ENCODE measurements at regions not wholly inside any gene's neighbourhood (a gene's known extent, or its start where the extent isn't known, plus 50 kb on each side); places are given as distances from the start of the nearest gene placed in this dataset.
"Not testable (repeated sequence)": the region's sequence is repeated elsewhere in the genome, so short reads cannot be mapped to it uniquely, and the experiment has no call there.

GRCh38 chr3:15923640-15924405, 126.0 kb upstream of the ANKRD28 start:
- 80% methylated on average over 5 of the region's 5 CpGs for whole genome bisulfite sequencing
- DNase-seq (ENCODE audit: extremely low spot score), result no peak
- no peaks in the 10 kb centered on the region for H3K4me1 ChIP-seq (ENCODE audit: insufficient read depth)
- no peak overlapping the region for H3K4me3 ChIP-seq (ENCODE audit: low read depth, low read length)
- H3K36me3 ChIP-seq (ENCODE audit: insufficient read depth), result no peaks in the 10 kb centered on the region
- H3K27ac ChIP-seq (ENCODE audit: low read depth), result no peak overlapping the region

- Histone ChIP-seq H3K4me3 (ENCODE audit: low read depth, low read length) (no peak overlapping the region), H3K4me1 (ENCODE audit: insufficient read depth) (no peaks in the 10 kb centered on the region), H3K36me3 (ENCODE audit: insufficient read depth) (no peaks in the 10 kb centered on the region), H3K27ac (ENCODE audit: low read depth) (no peak overlapping the region)
- 71% methylated on average over 2 of the region's 2 CpGs for WGBS
- no peak for DNase-seq (ENCODE audit: extremely low spot score)
Observed at GRCh38 chr3:15924914-15925313, 127.1 kb upstream of the ANKRD28 start.

- no peaks in the 10 kb centered on the region for H3K4me1 ChIP-seq (ENCODE audit: insufficient read depth)
- 84% methylated on average over 2 of the region's 2 CpGs for WGBS
- DNase-seq (ENCODE audit: extremely low spot score), result no peak
- H3K36me3 ChIP-seq (ENCODE audit: insufficient read depth), result no peaks in the 10 kb centered on the region
- H3K4me3 ChIP-seq (ENCODE audit: low read depth, low read length), result no peak overlapping the region
- no peak overlapping the region for H3K27ac ChIP-seq (ENCODE audit: low read depth)
Observed at GRCh38 chr3:15926871-15927270, 129.1 kb upstream of the ANKRD28 start.

- no peak for DNase-seq (ENCODE audit: extremely low spot score)
- no peak overlapping the region for H3K4me3 ChIP-seq (ENCODE audit: low read depth, low read length)
- no peaks in the 10 kb centered on the region for H3K36me3 ChIP-seq (ENCODE audit: insufficient read depth)
- 73% methylated on average over 1 of the region's 1 CpG for WGBS
- no peak overlapping the region for H3K27ac ChIP-seq (ENCODE audit: low read depth)
- H3K4me1 ChIP-seq (ENCODE audit: insufficient read depth), result no peaks in the 10 kb centered on the region
Observed at GRCh38 chr3:15927969-15928368, 130.2 kb upstream of the ANKRD28 start.

GRCh38 chr3:15929944-15930571, 132.3 kb upstream of the ANKRD28 start:
- Histone ChIP-seq H3K27ac (ENCODE audit: low read depth) (no peak overlapping the region), H3K4me3 (ENCODE audit: low read depth, low read length) (no peak overlapping the region), H3K4me1 (ENCODE audit: insufficient read depth) (no peaks in the 10 kb centered on the region), H3K36me3 (ENCODE audit: insufficient read depth) (no peaks in the 10 kb centered on the region)
- 54% methylated on average over 4 of the region's 4 CpGs for WGBS
- no peak for DNase-seq (ENCODE audit: extremely low spot score)

GRCh38 chr3:15932348-15933300, 134.8 kb upstream of the ANKRD28 start:
- WGBS, result 32% methylated on average over 7 of the region's 7 CpGs
- Histone ChIP-seq H3K27ac (ENCODE audit: low read depth) (no peak overlapping the region), H3K4me3 (ENCODE audit: low read depth, low read length) (no peak overlapping the region), H3K4me1 (ENCODE audit: insufficient read depth) (no peaks in the 10 kb centered on the region), H3K36me3 (ENCODE audit: insufficient read depth) (no peaks in the 10 kb centered on the region)
- DNase-seq (ENCODE audit: extremely low spot score), result peak; percentile 6

- no peak for DNase-seq (ENCODE audit: extremely low spot score)
- no peaks in the 10 kb centered on the region for H3K36me3 ChIP-seq (ENCODE audit: insufficient read depth)
- WGBS, result 64% methylated on average over 4 of the region's 4 CpGs
- H3K4me1 ChIP-seq (ENCODE audit: insufficient read depth), result no peaks in the 10 kb centered on the region
- H3K4me3 ChIP-seq (ENCODE audit: low read depth, low read length), result no peak overlapping the region
- no peak overlapping the region for H3K27ac ChIP-seq (ENCODE audit: low read depth)
Observed at GRCh38 chr3:15933439-15934139, 135.8 kb upstream of the ANKRD28 start.

GRCh38 chr3:15934389-15935195, 136.8 kb upstream of the ANKRD28 start:
- DNase-seq (ENCODE audit: extremely low spot score), result no peak
- Histone ChIP-seq H3K36me3 (ENCODE audit: insufficient read depth) (no peaks in the 10 kb centered on the region), H3K4me1 (ENCODE audit: insufficient read depth) (no peaks in the 10 kb centered on the region), H3K4me3 (ENCODE audit: low read depth, low read length) (no peak overlapping the region), H3K27ac (ENCODE audit: low read depth) (no peak overlapping the region)
- 74% methylated on average over 6 of the region's 6 CpGs for WGBS

- Histone ChIP-seq H3K27ac (ENCODE audit: low read depth) (no peak overlapping the region), H3K4me1 (ENCODE audit: insufficient read depth) (no peaks in the 10 kb centered on the region), H3K4me3 (ENCODE audit: low read depth, low read length) (no peak overlapping the region), H3K36me3 (ENCODE audit: insufficient read depth) (no peaks in the 10 kb centered on the region)
- WGBS, result 38% methylated on average over 5 of the region's 5 CpGs
- DNase-seq (ENCODE audit: extremely low spot score), result no peak
Observed at GRCh38 chr3:15936312-15936711, 138.5 kb upstream of the ANKRD28 start.

GRCh38 chr3:15940641-15941040, 142.9 kb upstream of the ANKRD28 start:
- H3K4me1 ChIP-seq (ENCODE audit: insufficient read depth), result no peaks in the 10 kb centered on the region
- H3K27ac ChIP-seq (ENCODE audit: low read depth), result no peak overlapping the region
- WGBS, result 93% methylated on average over 1 of the region's 1 CpG
- DNase-seq (ENCODE audit: extremely low spot score), result no peak
- H3K36me3 ChIP-seq (ENCODE audit: insufficient read depth), result no peaks in the 10 kb centered on the region
- no peak overlapping the region for H3K4me3 ChIP-seq (ENCODE audit: low read depth, low read length)

- not testable (repeated sequence) for H3K27ac ChIP-seq (ENCODE audit: low read depth); DNase-seq (ENCODE audit: extremely low spot score)
- WGBS, result 69% methylated on average over 2 of the region's 2 CpGs
Observed at GRCh38 chr3:15941457-15941856, 143.7 kb upstream of the ANKRD28 start.

GRCh38 chr3:15941958-15942357, 144.2 kb upstream of the ANKRD28 start:
- WGBS, result 97% methylated on average over 1 of the region's 1 CpG
- Histone ChIP-seq H3K4me1 (ENCODE audit: insufficient read depth) (no peaks in the 10 kb centered on the region), H3K27ac (ENCODE audit: low read depth) (no peak overlapping the region), H3K4me3 (ENCODE audit: low read depth, low read length) (no peak overlapping the region), H3K36me3 (ENCODE audit: insufficient read depth) (no peaks in the 10 kb centered on the region)
- no peak for DNase-seq (ENCODE audit: extremely low spot score)

More at GRCh38 chr3:15941457-15941856, 143.7 kb upstream of the ANKRD28 start:
- not testable (repeated sequence) for H3K4me3 ChIP-seq (ENCODE audit: low read depth, low read length); H3K36me3 ChIP-seq (ENCODE audit: insufficient read depth); H3K4me1 ChIP-seq (ENCODE audit: insufficient read depth)

Measured in urinary bladder (tissue), 3 donors.